Subcutaneous abdominal adipose tissue (tissue), 5 donors: ENCODE measurements at regions not wholly inside any gene's neighbourhood (a gene's known extent, or its start where the extent isn't known, plus 50 kb on each side); places are given as distances from the start of the nearest gene placed in this dataset.

Experiments used
- H3K27ac ChIP-seq: one replicate; pipeline ENCODE4 v1.7.0; 2013; ENCODE audit warnings: low read depth, mild to moderate bottlenecking, inconsistent platforms, low read length, moderate library complexity
- H3K27me3 ChIP-seq, 5 donors: one replicate each; pipeline ENCODE4 v1.7.0; 2013; ENCODE audit warnings: low read length in 5 of 5, inconsistent platforms in 1 of 5; ENCODE audit not compliant: control insufficient read depth in 5 of 5, insufficient read depth in 4 of 5
- H3K36me3 ChIP-seq, 5 donors: one replicate each; pipeline ENCODE4 v1.7.0; 2013; ENCODE audit warnings: low read length in 5 of 5; ENCODE audit not compliant: control insufficient read depth in 5 of 5, insufficient read depth in 5 of 5
- H3K4me1 ChIP-seq, 5 donors: one replicate each; pipeline ENCODE4 v1.7.0; 2013; ENCODE audit warnings: low read length in 5 of 5, mild to moderate bottlenecking in 3 of 5, moderate library complexity in 1 of 5; ENCODE audit not compliant: control insufficient read depth in 5 of 5, insufficient read depth in 5 of 5
- H3K4me3 ChIP-seq, 5 donors: one replicate each; pipeline ENCODE4 v1.7.0; 2013; ENCODE audit warnings: low read length in 5 of 5, low read depth in 1 of 5
- H3K9ac ChIP-seq, 5 donors: one replicate each; pipeline ENCODE4 v1.7.0; 2013; ENCODE audit warnings: low read length in 5 of 5, mild to moderate bottlenecking in 4 of 5, moderate library complexity in 3 of 5
- H3K9me3 ChIP-seq, 5 donors: one replicate each; pipeline ENCODE4 v1.7.0; 2013; ENCODE audit warnings: low read length in 5 of 5; ENCODE audit not compliant: control insufficient read depth in 5 of 5
- donor health status: healthy.
- donor health status: healthy.
- donor health status: healthy.
- donor health status: healthy.
- donor health status: healthy.

GRCh38 chr17:36807496-36808179 is 129.6 kb upstream of the LHX1 start:
- H3K4me3 ChIP-seq, result no peak overlapping the region
- no peak overlapping the region for H3K9ac ChIP-seq
- H3K9me3 ChIP-seq, result no peaks in the 10 kb centered on the region
- peaks cover 0 to 4% (median 0%) of the 10 kb centered on the region in 5 donors for H3K4me1 ChIP-seq
- H3K27ac ChIP-seq, result no peak overlapping the region
- peaks cover 18 to 48% (median 44%) of the 10 kb centered on the region in 5 donors for H3K27me3 ChIP-seq
- H3K36me3 ChIP-seq, result no peaks in the 10 kb centered on the region

GRCh38 chr17:36808180-36808661 is 129.1 kb upstream of the LHX1 start:
- Histone ChIP-seq H3K9ac (no peak overlapping the region), H3K27ac (no peak overlapping the region), H3K36me3 (no peaks in the 10 kb centered on the region), H3K4me1 (peaks cover 0 to 4% (median 0%) of the 10 kb centered on the region in 5 donors), H3K4me3 (no peak overlapping the region), H3K9me3 (no peaks in the 10 kb centered on the region), H3K27me3 (peaks cover 20 to 54% (median 50%) of the 10 kb centered on the region in 5 donors)

GRCh38 chr17:36812762-36813161 is 124.5 kb upstream of the LHX1 start:
- peaks cover 0 to 4% (median 0%) of the 10 kb centered on the region in 5 donors for H3K4me1 ChIP-seq
- H3K9ac ChIP-seq, result no peak overlapping the region
- H3K36me3 ChIP-seq, result no peaks in the 10 kb centered on the region
- no peak overlapping the region for H3K4me3 ChIP-seq
- H3K27me3 ChIP-seq, result peaks cover 43 to 82% (median 69%) of the 10 kb centered on the region in 5 donors
- H3K9me3 ChIP-seq, result no peaks in the 10 kb centered on the region
- no peak overlapping the region for H3K27ac ChIP-seq

GRCh38 chr17:36813357-36813756 is 123.9 kb upstream of the LHX1 start:
- peaks cover 43 to 81% (median 70%) of the 10 kb centered on the region in 5 donors for H3K27me3 ChIP-seq
- no peak overlapping the region for H3K27ac ChIP-seq
- peaks cover 0 to 2% (median 0%) of the 10 kb centered on the region in 5 donors for H3K4me1 ChIP-seq
- H3K4me3 ChIP-seq, result no peak overlapping the region
- H3K9ac ChIP-seq, result no peak overlapping the region
- no peaks in the 10 kb centered on the region for H3K9me3 ChIP-seq
- no peaks in the 10 kb centered on the region for H3K36me3 ChIP-seq

GRCh38 chr17:36813957-36814563 is 123.2 kb upstream of the LHX1 start:
- H3K4me3 ChIP-seq, result no peak overlapping the region
- H3K9ac ChIP-seq, result no peak overlapping the region
- no peaks in the 10 kb centered on the region for H3K4me1 ChIP-seq
- H3K27ac ChIP-seq, result no peak overlapping the region
- H3K36me3 ChIP-seq, result no peaks in the 10 kb centered on the region
- no peaks in the 10 kb centered on the region for H3K9me3 ChIP-seq
- peaks cover 43 to 78% (median 66%) of the 10 kb centered on the region in 5 donors for H3K27me3 ChIP-seq

GRCh38 chr17:36814958-36815357 is 122.3 kb upstream of the LHX1 start:
- Histone ChIP-seq H3K27ac (no peak overlapping the region), H3K4me1 (no peaks in the 10 kb centered on the region), H3K4me3 (no peak overlapping the region), H3K9me3 (no peaks in the 10 kb centered on the region), H3K27me3 (peaks cover 38 to 72% (median 64%) of the 10 kb centered on the region in 5 donors), H3K36me3 (no peaks in the 10 kb centered on the region), H3K9ac (no peak overlapping the region)

- Histone ChIP-seq H3K36me3 (no peaks in the 10 kb centered on the region), H3K9ac (no peak overlapping the region), H3K4me3 (no peak overlapping the region), H3K4me1 (no peaks in the 10 kb centered on the region), H3K27me3 (peaks cover 33 to 71% (median 54%) of the 10 kb centered on the region in 5 donors), H3K9me3 (no peaks in the 10 kb centered on the region), H3K27ac (no peak overlapping the region)
These were observed 120.9 kb upstream of the LHX1 start for GRCh38 chr17:36816214-36816906.

GRCh38 chr17:36816907-36817288 is 120.4 kb upstream of the LHX1 start:
- Histone ChIP-seq H3K36me3 (no peaks in the 10 kb centered on the region), H3K9ac (no peak overlapping the region), H3K9me3 (no peaks in the 10 kb centered on the region), H3K4me1 (no peaks in the 10 kb centered on the region), H3K27ac (no peak overlapping the region), H3K4me3 (no peak overlapping the region), H3K27me3 (peaks cover 34 to 71% (median 51%) of the 10 kb centered on the region in 5 donors)

GRCh38 chr17:36817483-36818048 is 119.7 kb upstream of the LHX1 start:
- H3K9ac ChIP-seq, result no peak overlapping the region
- H3K36me3 ChIP-seq, result no peaks in the 10 kb centered on the region
- H3K9me3 ChIP-seq, result no peaks in the 10 kb centered on the region
- no peaks in the 10 kb centered on the region for H3K4me1 ChIP-seq
- H3K4me3 ChIP-seq, result no peak overlapping the region
- peaks cover 37 to 65% (median 49%) of the 10 kb centered on the region in 5 donors for H3K27me3 ChIP-seq
- no peak overlapping the region for H3K27ac ChIP-seq
